GM13976 (cell line): ENCODE measurements at regions not wholly inside any gene's neighbourhood (a gene's known extent, or its start where the extent isn't known, plus 50 kb on each side); places are given as distances from the start of the nearest gene placed in this dataset.

Experiments
- DNase-seq: peaks from one replicate; pipeline ENCODE4 v3.0.0; 2012; ENCODE audit warnings: low spot score
- in situ Hi-C: fragments of 300-500 bp; cut with MboI; formaldehyde crosslinking; loops from one replicate; pipeline ENCODE4 v1.12.0; 2022; ENCODE audit warnings: low sequenced_read_pairs, mixed read lengths, inconsistent platforms; ENCODE audit not compliant: unreplicated experiment
- TF ChIP-seq, protein P1 (sequence below): IDR thresholded peaks from 2 replicates; pipeline ENCODE4 v1.5.1; 2012; ENCODE audit warnings: borderline replicate concordance, mild to moderate bottlenecking; ENCODE audit not compliant: insufficient read depth; ENCODE audit errors: extremely low read depth, missing control alignments, control extremely low read depth

DNA sequence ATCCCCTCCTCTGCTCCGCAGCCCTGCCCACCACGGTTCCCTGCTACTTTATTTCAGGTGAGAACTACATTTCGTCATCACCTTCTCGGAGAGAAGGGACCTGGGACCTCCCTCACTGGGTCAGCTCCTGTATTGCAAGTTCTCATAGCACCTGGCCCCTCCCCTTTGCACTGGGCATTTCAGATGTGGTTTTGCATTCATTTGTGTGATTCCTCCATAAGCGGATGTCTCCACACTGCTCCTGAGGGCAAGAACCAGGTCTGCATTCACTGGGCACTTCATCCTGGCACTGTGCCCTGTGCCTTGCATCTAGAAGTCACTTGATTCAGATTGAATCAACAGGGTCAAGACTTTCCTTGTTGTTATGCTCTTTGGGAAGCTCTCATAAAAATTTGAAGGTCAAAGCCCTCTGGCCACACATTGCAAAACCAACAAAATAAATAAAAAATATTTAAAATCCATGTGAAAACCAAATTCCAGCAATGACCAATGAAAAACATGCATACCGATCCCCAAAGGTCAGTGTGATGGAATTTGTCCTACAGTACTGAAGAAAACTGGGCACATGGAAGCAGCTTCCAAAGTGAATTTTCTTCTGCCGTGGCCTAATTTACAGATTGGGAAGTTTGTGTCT, 89.1 kb upstream of the F13A1 start:
- in situ Hi-C loops = no loop called here
- TF ChIP-seq, protein P1, sequence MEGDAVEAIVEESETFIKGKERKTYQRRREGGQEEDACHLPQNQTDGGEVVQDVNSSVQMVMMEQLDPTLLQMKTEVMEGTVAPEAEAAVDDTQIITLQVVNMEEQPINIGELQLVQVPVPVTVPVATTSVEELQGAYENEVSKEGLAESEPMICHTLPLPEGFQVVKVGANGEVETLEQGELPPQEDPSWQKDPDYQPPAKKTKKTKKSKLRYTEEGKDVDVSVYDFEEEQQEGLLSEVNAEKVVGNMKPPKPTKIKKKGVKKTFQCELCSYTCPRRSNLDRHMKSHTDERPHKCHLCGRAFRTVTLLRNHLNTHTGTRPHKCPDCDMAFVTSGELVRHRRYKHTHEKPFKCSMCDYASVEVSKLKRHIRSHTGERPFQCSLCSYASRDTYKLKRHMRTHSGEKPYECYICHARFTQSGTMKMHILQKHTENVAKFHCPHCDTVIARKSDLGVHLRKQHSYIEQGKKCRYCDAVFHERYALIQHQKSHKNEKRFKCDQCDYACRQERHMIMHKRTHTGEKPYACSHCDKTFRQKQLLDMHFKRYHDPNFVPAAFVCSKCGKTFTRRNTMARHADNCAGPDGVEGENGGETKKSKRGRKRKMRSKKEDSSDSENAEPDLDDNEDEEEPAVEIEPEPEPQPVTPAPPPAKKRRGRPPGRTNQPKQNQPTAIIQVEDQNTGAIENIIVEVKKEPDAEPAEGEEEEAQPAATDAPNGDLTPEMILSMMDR = no peak
- no peak for DNase-seq

DNA sequence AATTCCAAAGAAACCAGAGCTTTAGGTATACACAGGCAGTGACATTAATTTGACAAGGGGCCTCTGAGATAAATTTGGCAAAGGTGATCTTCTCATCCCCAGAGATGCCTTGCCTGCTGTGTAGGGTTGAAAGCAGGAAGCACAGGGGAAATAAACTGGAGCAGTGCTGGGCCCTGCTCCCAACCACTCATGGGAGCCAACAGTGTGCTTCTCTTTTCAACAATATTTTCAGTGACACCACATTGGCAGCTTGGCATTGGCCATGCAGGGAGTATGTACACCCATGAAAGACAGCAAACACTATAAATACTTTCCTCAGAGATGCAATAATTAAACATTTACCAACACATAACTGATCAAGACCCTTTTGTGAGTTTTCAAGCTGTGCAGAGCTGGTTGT, 90.7 kb upstream of the F13A1 start:
- TF ChIP-seq, protein P1 = no peak
- no peak for DNase-seq
- in situ Hi-C loops = no loop called here

DNA sequence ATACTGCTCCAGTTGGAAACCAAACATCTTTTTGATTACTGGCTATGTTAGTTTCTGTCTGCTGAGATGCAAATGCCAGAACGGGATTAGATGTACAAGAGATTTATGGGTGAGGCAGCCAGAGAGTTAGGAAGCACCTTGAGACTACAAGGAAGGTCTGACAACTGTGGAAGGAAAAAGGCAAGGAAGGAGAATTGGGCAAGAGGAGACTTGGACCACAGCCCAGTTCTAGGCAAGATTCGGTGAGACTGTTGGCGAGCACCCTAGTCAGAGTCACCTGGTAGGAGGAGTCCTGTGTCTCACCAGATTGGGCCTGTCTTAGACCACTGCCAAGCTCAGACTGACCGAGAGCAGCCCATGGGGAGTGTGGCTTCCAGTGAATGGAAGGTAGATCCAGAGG, 91.8 kb upstream of the F13A1 start:
- in situ Hi-C loops = no loop called here
- TF ChIP-seq, protein P1 = no peak
- no peak for DNase-seq

DNA sequence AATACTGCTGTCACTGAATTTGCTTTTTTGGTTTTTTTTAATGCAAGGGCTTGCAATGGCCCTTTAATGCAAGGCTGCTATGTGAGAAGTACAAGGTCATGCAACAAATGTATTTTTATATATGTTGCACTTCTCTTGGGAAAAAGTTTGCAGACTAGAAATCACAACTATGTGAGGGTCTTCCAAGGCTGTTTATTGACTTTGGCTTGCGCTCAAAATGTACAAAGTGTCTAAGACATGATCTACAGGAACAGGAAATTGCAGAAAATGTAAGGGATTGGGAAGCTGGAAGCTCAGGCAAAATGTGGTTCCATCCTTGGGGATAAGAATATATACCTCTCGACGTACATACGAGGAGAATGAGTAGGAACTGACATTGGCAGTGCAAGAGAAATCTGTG, 92.2 kb upstream of the F13A1 start:
- TF ChIP-seq, protein P1 = no peak
- no peak for DNase-seq
- in situ Hi-C loops = no loop called here

DNA sequence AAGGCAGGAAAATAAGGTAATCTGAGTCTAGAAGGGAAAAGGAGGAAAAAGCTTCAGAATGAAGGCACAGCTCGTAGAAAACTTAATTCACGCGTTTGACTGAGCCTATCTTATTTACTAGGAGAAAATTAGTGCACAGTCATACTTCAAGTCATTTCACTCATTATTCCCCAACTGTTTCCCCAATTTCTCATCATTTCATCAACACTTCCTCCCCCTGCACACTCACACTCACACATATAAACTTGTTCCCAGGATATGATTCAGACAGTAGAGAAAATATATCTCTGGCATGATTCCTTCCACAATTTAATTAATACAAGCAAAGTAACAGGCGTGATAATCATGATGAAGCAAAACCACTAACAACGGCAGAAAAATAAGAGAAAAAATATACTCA, 94.5 kb upstream of the F13A1 start:
- in situ Hi-C loops = no loop called here
- TF ChIP-seq, protein P1 = no peak
- no peak for DNase-seq

DNA sequence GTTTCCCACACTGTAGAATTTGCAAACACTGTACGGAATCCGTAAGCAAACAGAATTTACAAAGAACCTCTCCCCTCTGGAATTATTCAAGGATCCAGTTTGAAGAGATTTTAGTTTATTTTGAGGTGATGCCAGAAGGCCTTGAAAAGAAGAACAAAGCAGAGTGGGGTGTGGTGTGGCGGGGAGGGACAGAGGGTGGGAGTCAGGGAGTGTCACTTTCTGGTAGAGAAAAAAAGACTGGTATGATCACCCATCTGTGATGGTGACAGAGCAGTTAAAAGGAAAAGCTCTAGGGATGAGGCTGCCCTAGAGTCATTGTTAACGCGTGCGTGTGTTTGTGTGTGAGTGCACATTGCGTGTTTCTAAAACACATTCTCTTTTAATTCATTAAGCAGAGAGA, 97.0 kb upstream of the F13A1 start:
- DNase-seq = no peak
- TF ChIP-seq, protein P1 = no peak
- in situ Hi-C loops = no loop called here

DNA sequence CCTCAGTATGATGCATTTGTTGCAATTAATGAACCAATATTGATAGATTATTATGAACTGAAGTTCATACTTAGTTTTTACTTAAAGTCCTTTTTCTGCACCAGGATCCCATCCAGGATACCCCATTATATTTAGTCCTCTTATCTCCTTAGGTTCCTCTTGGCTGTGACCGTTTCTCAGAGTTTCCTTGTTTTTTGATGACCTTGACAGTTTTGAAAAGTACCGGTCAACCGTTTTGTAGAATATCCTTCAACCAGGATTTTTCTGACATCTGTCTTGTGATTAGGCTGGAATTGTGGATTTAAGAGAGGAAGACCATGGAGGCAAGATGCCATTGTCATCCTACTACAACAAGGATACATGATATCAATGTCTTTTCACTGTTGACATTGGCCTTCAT, 98.0 kb upstream of the F13A1 start:
- in situ Hi-C loops = no loop called here
- no peak for DNase-seq
- TF ChIP-seq, protein P1 = no peak
